GM21529 (cell line): ENCODE measurements at regions not wholly inside any gene's neighbourhood (a gene's known extent, or its start where the extent isn't known, plus 50 kb on each side); places are given as distances from the start of the nearest gene placed in this dataset.

Experiments used
- ATAC-seq: cut with Tn5 transposase; IDR thresholded peaks from one replicate; pipeline ENCODE4 v1.9.1; 2021; ENCODE audit not compliant: unreplicated experiment

GRCh38 chr2:5841126-5841525, 148.9 kb downstream of the SOX11 start:
- no peak for ATAC-seq

GRCh38 chr2:5842326-5842725, 150.1 kb downstream of the SOX11 start:
- ATAC-seq: no peak

GRCh38 chr2:5845798-5846330, 153.7 kb downstream of the SOX11 start:
- ATAC-seq: no peak

- no peak for ATAC-seq
Observed at GRCh38 chr2:5846881-5847280, 154.7 kb downstream of the SOX11 start.

GRCh38 chr2:5849562-5849961, 157.4 kb downstream of the SOX11 start:
- no peak for ATAC-seq

GRCh38 chr2:5851410-5851809, 159.2 kb downstream of the SOX11 start:
- no peak for ATAC-seq

GRCh38 chr2:5854797-5855196, 162.6 kb downstream of the SOX11 start:
- ATAC-seq: no peak

- no peak for ATAC-seq
Observed at GRCh38 chr2:5867056-5867455, 174.9 kb downstream of the SOX11 start.

- ATAC-seq: no peak
Observed at GRCh38 chr2:5868931-5869330, 176.7 kb downstream of the SOX11 start.

- no peak for ATAC-seq
Observed at GRCh38 chr2:5869936-5870335, 177.8 kb downstream of the SOX11 start.

- no peak for ATAC-seq
Observed at GRCh38 chr2:5877360-5877759, 185.2 kb downstream of the SOX11 start.

- no peak for ATAC-seq
Observed at GRCh38 chr2:5885451-5886173, 193.4 kb downstream of the SOX11 start.

- ATAC-seq: no peak
Observed at GRCh38 chr2:5886462-5886861, 194.3 kb downstream of the SOX11 start.

- no peak for ATAC-seq
Observed at GRCh38 chr2:5888126-5888525, 195.9 kb downstream of the SOX11 start.

- no peak for ATAC-seq
Observed at GRCh38 chr2:5889519-5889918, 197.3 kb downstream of the SOX11 start.

- no peak for ATAC-seq
Observed at GRCh38 chr2:5894355-5894754, 202.2 kb downstream of the SOX11 start.

- no peak for ATAC-seq
Observed at GRCh38 chr2:5895284-5895683, 203.1 kb downstream of the SOX11 start.

GRCh38 chr2:5897249-5897648, 205.1 kb downstream of the SOX11 start:
- no peak for ATAC-seq

GRCh38 chr2:5898667-5899066, 206.5 kb downstream of the SOX11 start:
- ATAC-seq: no peak

GRCh38 chr2:5905661-5906060, 213.5 kb downstream of the SOX11 start:
- ATAC-seq: no peak

- no peak for ATAC-seq
Observed at GRCh38 chr2:5908071-5908470, 215.9 kb downstream of the SOX11 start.

- ATAC-seq: no peak
Observed at GRCh38 chr2:5911718-5912117, 219.5 kb downstream of the SOX11 start.
